MCF 10A (cell line): ENCODE measurements at regions not wholly inside any gene's neighbourhood (a gene's known extent, or its start where the extent isn't known, plus 50 kb on each side); places are given as distances from the start of the nearest gene placed in this dataset.

Source experiments
- BruUV-seq: library from RNA; stranded (reverse); fragments of 400-500 nt; replicated peaks from 2 replicates; lab custom pipeline; 2021; lab: Mats Ljungman, UMichigan
- CTCF ChIA-PET: fragments of 300-600 bp; sonication (Branson Sonifier 250); formaldehyde crosslinking; extraction: SDS; loops from one replicate; lab custom pipeline; 2021; ENCODE audit warnings: antibody characterized with exemption, inconsistent platforms; lab: Yijun Ruan, JAX
- POLR2A ChIA-PET: fragments of 300-600, 350-650 bp; sonication (Branson Sonifier 250); formaldehyde crosslinking; extraction: SDS; loops from one replicate; lab custom pipeline; 2020; ENCODE audit warnings: antibody characterized with exemption, inconsistent platforms; lab: Yijun Ruan, JAX
- DNase-seq: peaks from one replicate; pipeline ENCODE4 v3.0.0-alpha.2; 2018; ENCODE audit not compliant: unreplicated experiment
- H3K27ac Mint-ChIP-seq: one replicate; pipeline ENCODE4 v1.8.0; 2022; ENCODE audit warnings: mild to moderate bottlenecking, low read depth, mixed read lengths; ENCODE audit not compliant: unreplicated experiment
- H3K27me3 Mint-ChIP-seq: one replicate; pipeline ENCODE4 v1.8.0; 2022; ENCODE audit warnings: mixed read lengths; ENCODE audit not compliant: insufficient read depth, unreplicated experiment
- H3K36me3 Mint-ChIP-seq: one replicate; pipeline ENCODE4 v1.8.0; 2022; ENCODE audit warnings: mild to moderate bottlenecking, moderate library complexity, mixed read lengths; ENCODE audit not compliant: insufficient read depth, unreplicated experiment
- H3K4me1 Mint-ChIP-seq: one replicate; pipeline ENCODE4 v1.8.0; 2022; ENCODE audit warnings: mixed read lengths; ENCODE audit not compliant: insufficient read depth, unreplicated experiment
- H3K4me3 Mint-ChIP-seq: one replicate; pipeline ENCODE4 v1.8.0; 2022; ENCODE audit warnings: mild to moderate bottlenecking, moderate library complexity, mixed read lengths; ENCODE audit not compliant: unreplicated experiment
- H3K9me3 Mint-ChIP-seq: one replicate; pipeline ENCODE4 v1.8.0; 2022; ENCODE audit warnings: mixed read lengths; ENCODE audit not compliant: unreplicated experiment
- CTCF ChIP-seq: fragments of 200-600 bp; IDR thresholded peaks from one replicate; pipeline ENCODE4 v1.8.0; 2022; ENCODE audit warnings: antibody characterized with exemption, mild to moderate bottlenecking; ENCODE audit not compliant: unreplicated experiment
- intact Hi-C: fragments of 100-400 bp; cut with micrococcal nuclease; formaldehyde crosslinking; loops from 2 replicates; pipeline ENCODE4 v1.14.1; 2022

GRCh38 chrX:40434947-40435346 lies 145.8 kb upstream of the ATP6AP2 start:
- Mint-ChIP-seq H3K9me3 (peaks cover 8% of the 10 kb centered on the region), H3K27me3 (peaks cover 29% of the 10 kb centered on the region), H3K36me3 (no peaks in the 10 kb centered on the region), H3K27ac (no peak overlapping the region), H3K4me1 (no peaks in the 10 kb centered on the region), H3K4me3 (no peak overlapping the region)
- no peak for DNase-seq
- TF ChIP-seq CTCF, result no peak
- intact Hi-C loops, result no loop called here
- CTCF ChIA-PET, result no interaction called here
- no TSS peak for BruUV-seq
- POLR2A ChIA-PET, result interaction anchor here (0.6 kb wide), 1 partner anchor 100 kb away, joined by 3 read pairs; no protein-coding TSS in a partner anchor

- Mint-ChIP-seq H3K27me3 (peaks cover 24% of the 10 kb centered on the region), H3K27ac (no peak overlapping the region), H3K4me3 (no peak overlapping the region), H3K9me3 (peaks cover 8% of the 10 kb centered on the region), H3K4me1 (no peaks in the 10 kb centered on the region), H3K36me3 (no peaks in the 10 kb centered on the region)
- no peak for TF ChIP-seq CTCF
- ChIA-PET CTCF (no interaction called here), POLR2A (interaction anchor here (0.6 kb wide), 1 partner anchor 100 kb away, joined by 3 read pairs; no protein-coding TSS in a partner anchor)
- no peak for DNase-seq
- intact Hi-C loops, result no loop called here
- no TSS peak for BruUV-seq
Measured at GRCh38 chrX:40434443-40434842, 146.3 kb upstream of the ATP6AP2 start.

DNA sequence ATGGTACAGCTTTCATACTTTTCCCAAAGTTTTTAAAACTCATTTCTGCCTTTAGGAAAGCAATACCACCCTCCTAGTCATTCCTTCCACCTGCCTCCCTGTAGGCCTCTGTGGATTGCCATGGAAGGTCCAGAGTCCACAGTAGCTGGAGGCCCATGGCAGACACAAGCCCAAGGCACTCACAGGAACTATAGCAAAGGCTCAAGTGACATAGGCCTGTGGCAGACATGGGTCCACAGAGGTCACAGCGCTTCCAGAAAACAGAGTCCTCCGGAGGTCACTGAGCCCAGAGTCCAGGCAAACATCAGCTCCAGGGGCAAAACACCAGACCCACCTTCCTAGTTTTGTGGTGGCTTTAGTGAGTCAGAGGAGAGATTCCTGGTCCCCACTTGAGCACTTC lies 147.6 kb upstream of the ATP6AP2 start:
- H3K27ac Mint-ChIP-seq, result no peak overlapping the region
- H3K36me3 Mint-ChIP-seq, result no peaks in the 10 kb centered on the region
- no TSS peak for BruUV-seq
- CTCF ChIA-PET, result no interaction called here
- H3K4me3 Mint-ChIP-seq, result no peak overlapping the region
- H3K27me3 Mint-ChIP-seq, result peaks cover 11% of the 10 kb centered on the region
- H3K9me3 Mint-ChIP-seq, result peaks cover 8% of the 10 kb centered on the region
- DNase-seq, result no peak
- intact Hi-C loops, result no loop called here
- no peak for TF ChIP-seq CTCF
- no peaks in the 10 kb centered on the region for H3K4me1 Mint-ChIP-seq
- POLR2A ChIA-PET, result no interaction called here

DNA sequence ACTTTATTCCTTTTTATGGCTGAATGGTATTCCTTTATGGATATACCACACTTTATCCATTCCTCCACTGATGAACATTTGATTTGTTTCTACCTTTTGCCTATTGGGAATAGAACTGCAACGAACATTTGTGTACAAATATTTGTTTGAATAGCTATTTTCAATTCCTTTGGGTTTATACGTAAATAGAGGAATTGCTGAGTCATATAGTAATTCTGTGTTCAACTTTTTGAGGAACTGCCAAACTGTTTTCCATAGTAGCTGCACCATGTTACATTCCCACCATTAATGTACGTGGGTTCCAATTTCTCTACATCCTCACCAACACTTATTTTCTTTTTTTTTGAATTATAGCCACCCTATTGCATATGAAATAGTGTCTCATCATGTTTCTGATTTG lies 156.5 kb upstream of the ATP6AP2 start:
- intact Hi-C loops, result no loop called here
- Mint-ChIP-seq H3K9me3 (peaks cover 9% of the 10 kb centered on the region), H3K27me3 (peaks cover 58% of the 10 kb centered on the region), H3K4me3 (no peak overlapping the region), H3K4me1 (no peaks in the 10 kb centered on the region), H3K36me3 (peaks cover 6% of the 10 kb centered on the region), H3K27ac (no peak overlapping the region)
- CTCF ChIA-PET, result no interaction called here
- TF ChIP-seq CTCF, result no peak
- no peak for DNase-seq
- POLR2A ChIA-PET, result no interaction called here
- no TSS peak for BruUV-seq
